Fibroblast of gingiva (primary cell): ENCODE measurements at regions not wholly inside any gene's neighbourhood (a gene's known extent, or its start where the extent isn't known, plus 50 kb on each side); places are given as distances from the start of the nearest gene placed in this dataset.
A peak's percentile ranks its signal among the peaks of the same experiment; 100 is the strongest.

Source experiments
- DNase-seq: peaks from one replicate; pipeline ENCODE4 v3.0.0-alpha.2; 2011; ENCODE audit warnings: low read depth

- no peak for DNase-seq
Observed at GRCh38 chr1:82646336-82646735, 845.6 kb downstream of the ADGRL2 start.

GRCh38 chr1:82644186-82644915 is 843.6 kb downstream of the ADGRL2 start:
- DNase-seq: no peak

- no peak for DNase-seq
Observed at GRCh38 chr1:82640352-82640751, 839.6 kb downstream of the ADGRL2 start.

- DNase-seq: no peak
Observed at GRCh38 chr1:82634266-82634665, 833.5 kb downstream of the ADGRL2 start.

- no peak for DNase-seq
Observed at GRCh38 chr1:82632155-82632554, 831.4 kb downstream of the ADGRL2 start.

GRCh38 chr1:82628887-82629286 is 828.2 kb downstream of the ADGRL2 start:
- DNase-seq: no peak

- DNase-seq: no peak
Observed at GRCh38 chr1:82625537-82625936, 824.8 kb downstream of the ADGRL2 start.

GRCh38 chr1:82621076-82621475 is 820.3 kb downstream of the ADGRL2 start:
- no peak for DNase-seq

- no peak for DNase-seq
Observed at GRCh38 chr1:82614090-82614489, 813.4 kb downstream of the ADGRL2 start.

GRCh38 chr1:82612986-82613385 is 812.3 kb downstream of the ADGRL2 start:
- no peak for DNase-seq

GRCh38 chr1:82606546-82606945 is 805.8 kb downstream of the ADGRL2 start:
- DNase-seq: no peak

GRCh38 chr1:82604524-82604923 is 803.8 kb downstream of the ADGRL2 start:
- DNase-seq: no peak

GRCh38 chr1:82600314-82600713 is 799.6 kb downstream of the ADGRL2 start:
- no peak for DNase-seq

- no peak for DNase-seq
Observed at GRCh38 chr1:82598812-82599211, 798.1 kb downstream of the ADGRL2 start.

- no peak for DNase-seq
Observed at GRCh38 chr1:82598337-82598736, 797.6 kb downstream of the ADGRL2 start.

GRCh38 chr1:82597649-82598048 is 796.9 kb downstream of the ADGRL2 start:
- peak; percentile 23 for DNase-seq

GRCh38 chr1:82597141-82597540 is 796.4 kb downstream of the ADGRL2 start:
- no peak for DNase-seq

GRCh38 chr1:82593561-82593960 is 792.8 kb downstream of the ADGRL2 start:
- no peak for DNase-seq

GRCh38 chr1:82589588-82589987 is 788.9 kb downstream of the ADGRL2 start:
- DNase-seq: no peak

GRCh38 chr1:82587371-82587770 is 786.6 kb downstream of the ADGRL2 start:
- no peak for DNase-seq

GRCh38 chr1:82586473-82586872 is 785.7 kb downstream of the ADGRL2 start:
- DNase-seq: peak; percentile 23

GRCh38 chr1:82582347-82582746 is 781.6 kb downstream of the ADGRL2 start:
- no peak for DNase-seq

- DNase-seq: no peak
Observed at GRCh38 chr1:82578086-82578726, 777.5 kb downstream of the ADGRL2 start.

- DNase-seq: no peak
Observed at GRCh38 chr1:82567348-82567747, 766.6 kb downstream of the ADGRL2 start.
